Uterus (tissue), 3 donors: ENCODE measurements at regions not wholly inside any gene's neighbourhood (a gene's known extent, or its start where the extent isn't known, plus 50 kb on each side); places are given as distances from the start of the nearest gene placed in this dataset.

Experiments
- DNase-seq, 2 donors: peaks; one replicate each; pipeline ENCODE4 v3.0.0-alpha.2; 2019 to 2020
- H3K27ac ChIP-seq, 2 donors: fragments of 200-600 bp; sonication (generic); 1 replicate in 1 of 2; 2 replicates in 1 of 2; pipeline ENCODE4 v1.5.1; 2016 to 2018
- H3K27me3 ChIP-seq, 2 donors: fragments of 200-600 bp; sonication (generic); one replicate each; pipeline ENCODE4 v1.5.1; 2018 to 2019; ENCODE audit warnings: control low read depth in 1 of 2
- H3K36me3 ChIP-seq, 2 donors: fragments of 200-600 bp; sonication (generic); one replicate each; pipeline ENCODE4 v1.5.1; 2019; ENCODE audit warnings: control low read depth in 1 of 2
- H3K4me1 ChIP-seq, 2 donors: fragments of 200-600 bp; sonication (generic); one replicate each; pipeline ENCODE4 v1.5.1; 2018 to 2019; ENCODE audit warnings: control low read depth in 1 of 2
- H3K4me3 ChIP-seq, 2 donors: fragments of 200-600 bp; sonication (generic); 1 replicate in 1 of 2; 2 replicates in 1 of 2; pipeline ENCODE4 v1.5.1; 2018 to 2019; ENCODE audit warnings: mild to moderate bottlenecking in 1 of 2
- H3K9me3 ChIP-seq, 2 donors: fragments of 200-600 bp; sonication (generic); one replicate each; pipeline ENCODE4 v1.5.1; 2019; ENCODE audit warnings: control low read depth in 1 of 2
- CTCF ChIP-seq, 4 experiments: fragments of 200-600 bp in 2 of 4; fragments of 450-650 bp in 2 of 4; sonication (generic) in 2 of 4; IDR thresholded peaks; one replicate each; pipeline ENCODE4 v1.5.1; 2016 to 2019; ENCODE audit warnings: antibody characterized with exemption in 4 of 4, mild to moderate bottlenecking in 2 of 4, moderate library complexity in 1 of 4
- POLR2A ChIP-seq, 2 donors: fragments of 450-650 bp; IDR thresholded peaks; one replicate each; pipeline ENCODE4 v1.6.1; 2016; ENCODE audit warnings: antibody characterized with exemption in 2 of 2, mild to moderate bottlenecking in 1 of 2, moderate library complexity in 1 of 2
- intact Hi-C: fragments of 100-400 bp; cut with DNase I; formaldehyde crosslinking; loops from one replicate; pipeline ENCODE4 v1.15.1; 2023; ENCODE audit warnings: low total_unique reads
- donor health status: DM: yes; HTN: yes; CAD: no.

GRCh38 chr1:90550626-90551406, 166.3 kb downstream of the BARHL2 start:
- TF ChIP-seq POLR2A (IDR thresholded peaks at IDR 0.05), result no peak
- TF ChIP-seq CTCF (IDR thresholded peaks at IDR 0.05), result no peak
- intact Hi-C loops, result no loop called here
- Histone ChIP-seq H3K4me1 (no peaks in the 10 kb centered on the region), H3K9me3 (no peaks in the 10 kb centered on the region), H3K4me3 (no peak overlapping the region), H3K36me3 (no peaks in the 10 kb centered on the region), H3K27ac (no peak overlapping the region), H3K27me3 (no peaks in the 10 kb centered on the region)
- no peak for DNase-seq

- no peaks in the 10 kb centered on the region for H3K9me3 ChIP-seq
- DNase-seq, result no peak
- no peak for TF ChIP-seq CTCF (IDR thresholded peaks at IDR 0.05)
- TF ChIP-seq POLR2A (IDR thresholded peaks at IDR 0.05), result no peak
- no peaks in the 10 kb centered on the region for H3K4me1 ChIP-seq
- H3K36me3 ChIP-seq, result no peaks in the 10 kb centered on the region
- H3K27ac ChIP-seq, result no peak overlapping the region
- no peaks in the 10 kb centered on the region for H3K27me3 ChIP-seq
- no peak overlapping the region for H3K4me3 ChIP-seq
- intact Hi-C loops, result no loop called here
These were observed 172.7 kb downstream of the BARHL2 start for GRCh38 chr1:90544356-90544755.

GRCh38 chr1:90537606-90538362, 179.3 kb downstream of the BARHL2 start:
- intact Hi-C loops, result no loop called here
- Histone ChIP-seq H3K9me3 (no peaks in the 10 kb centered on the region), H3K27ac (no peak overlapping the region), H3K4me3 (no peak overlapping the region), H3K27me3 (no peaks in the 10 kb centered on the region), H3K36me3 (no peaks in the 10 kb centered on the region), H3K4me1 (no peaks in the 10 kb centered on the region)
- no peak for TF ChIP-seq CTCF (IDR thresholded peaks at IDR 0.05)
- TF ChIP-seq POLR2A (IDR thresholded peaks at IDR 0.05), result no peak
- no peak for DNase-seq

- H3K27ac ChIP-seq, result no peak overlapping the region
- no peak for TF ChIP-seq POLR2A (IDR thresholded peaks at IDR 0.05)
- no peak for TF ChIP-seq CTCF (IDR thresholded peaks at IDR 0.05)
- DNase-seq, result no peak
- H3K9me3 ChIP-seq, result no peaks in the 10 kb centered on the region
- H3K27me3 ChIP-seq, result no peaks in the 10 kb centered on the region
- no peaks in the 10 kb centered on the region for H3K36me3 ChIP-seq
- H3K4me3 ChIP-seq, result no peak overlapping the region
- H3K4me1 ChIP-seq, result no peaks in the 10 kb centered on the region
- intact Hi-C loops, result no loop called here
These were observed 182.3 kb downstream of the BARHL2 start for GRCh38 chr1:90534663-90535295.

GRCh38 chr1:90534116-90534515, 183.0 kb downstream of the BARHL2 start:
- intact Hi-C loops, result no loop called here
- H3K36me3 ChIP-seq, result no peaks in the 10 kb centered on the region
- H3K4me1 ChIP-seq, result no peaks in the 10 kb centered on the region
- DNase-seq, result no peak
- H3K27me3 ChIP-seq, result no peaks in the 10 kb centered on the region
- H3K27ac ChIP-seq, result no peak overlapping the region
- H3K9me3 ChIP-seq, result no peaks in the 10 kb centered on the region
- TF ChIP-seq CTCF (IDR thresholded peaks at IDR 0.05), result no peak
- no peak for TF ChIP-seq POLR2A (IDR thresholded peaks at IDR 0.05)
- H3K4me3 ChIP-seq, result no peak overlapping the region
